GM12892 (cell line): ENCODE measurements at regions not wholly inside any gene's neighbourhood (a gene's known extent, or its start where the extent isn't known, plus 50 kb on each side); places are given as distances from the start of the nearest gene placed in this dataset.

ENCODE experiments used
- DNase-seq: peaks from one replicate; pipeline ENCODE4 v3.0.0; 2011; ENCODE audit not compliant: insufficient read length
- FAIRE-seq: peaks from 2 replicates; lab custom pipeline; 2011; peaks lifted over from hg19 to GRCh38; lab: Jason Lieb, UNC
- POLR2A ChIP-seq: IDR thresholded peaks from 2 replicates; pipeline ENCODE4 v1.6.1; 2011; ENCODE audit warnings: low read depth, low read length, control low read depth
- POLR2AphosphoS5 ChIP-seq: IDR thresholded peaks from 2 replicates; pipeline ENCODE4 v1.6.1; 2011; ENCODE audit warnings: low read depth, low read length, control low read depth
- TAF1 ChIP-seq: IDR thresholded peaks from 2 replicates; pipeline ENCODE4 v1.6.1; 2011; ENCODE audit warnings: low read depth, mild to moderate bottlenecking, control low read depth, low read length, borderline replicate concordance

DNA sequence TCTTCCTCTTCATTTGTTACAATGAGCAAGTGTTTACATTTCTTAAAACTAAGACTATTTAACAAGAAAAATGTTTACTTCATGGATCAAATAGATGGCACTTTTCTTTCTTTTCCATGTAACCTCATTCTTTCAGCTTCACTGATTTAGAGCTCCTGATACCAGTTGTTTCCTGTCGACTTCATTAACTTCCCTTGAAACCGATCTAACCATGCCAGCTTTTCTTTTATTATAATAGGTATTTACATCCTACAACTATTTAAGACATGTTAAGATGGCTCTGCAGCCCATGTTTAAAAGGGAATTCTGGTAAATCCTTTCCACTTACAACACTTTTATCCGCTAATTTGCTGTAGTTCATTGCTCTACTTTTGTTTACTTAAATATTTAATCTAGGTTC, 107.3 kb upstream of the DCN start:
- FAIRE-seq = no peak
- no peak for DNase-seq
- TF ChIP-seq TAF1 = no peak
- TF ChIP-seq POLR2A = no peak
- TF ChIP-seq POLR2AphosphoS5 = no peak

DNA sequence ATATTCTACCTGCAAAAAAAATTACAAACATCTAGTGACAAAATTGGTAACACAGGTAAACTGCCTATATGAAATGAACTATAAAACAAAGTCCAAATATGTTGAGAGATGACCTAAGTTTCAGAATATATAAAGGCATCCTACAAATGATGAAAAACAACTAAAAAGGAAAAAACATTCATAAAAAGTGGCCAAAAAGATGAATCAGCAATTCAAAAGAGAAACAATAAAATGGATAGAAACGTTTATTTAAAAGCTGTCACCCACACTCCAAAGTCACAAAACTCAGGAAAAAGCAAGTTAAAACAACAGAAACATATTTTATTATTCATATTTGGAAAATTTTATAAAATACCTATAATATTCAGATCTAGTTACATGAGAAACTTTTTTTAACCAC, 106.5 kb upstream of the DCN start:
- no peak for TF ChIP-seq POLR2AphosphoS5
- TF ChIP-seq TAF1 = no peak
- no peak for TF ChIP-seq POLR2A
- no peak for DNase-seq
- no peak for FAIRE-seq

DNA sequence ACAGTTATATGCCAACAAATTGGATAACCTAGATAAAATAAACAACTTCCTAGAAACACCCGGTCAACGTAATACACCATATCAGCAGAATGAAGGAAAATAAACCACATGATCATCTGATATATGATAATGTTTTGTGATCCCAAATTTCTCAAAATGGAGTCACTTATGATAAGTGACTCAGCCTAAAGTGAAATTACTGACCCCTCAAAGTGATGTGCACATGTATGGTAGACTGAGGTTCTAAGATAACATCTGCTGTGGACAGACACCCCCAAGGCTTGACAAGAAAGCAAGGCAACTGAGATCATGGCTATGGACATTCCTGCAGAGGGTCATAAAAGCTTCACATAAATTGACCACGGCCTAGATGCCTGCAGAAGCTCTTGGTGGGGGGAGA, 105.1 kb upstream of the DCN start:
- DNase-seq (no peak), FAIRE-seq (no peak)
- TF ChIP-seq POLR2A (no peak), POLR2AphosphoS5 (no peak), TAF1 (no peak)

DNA sequence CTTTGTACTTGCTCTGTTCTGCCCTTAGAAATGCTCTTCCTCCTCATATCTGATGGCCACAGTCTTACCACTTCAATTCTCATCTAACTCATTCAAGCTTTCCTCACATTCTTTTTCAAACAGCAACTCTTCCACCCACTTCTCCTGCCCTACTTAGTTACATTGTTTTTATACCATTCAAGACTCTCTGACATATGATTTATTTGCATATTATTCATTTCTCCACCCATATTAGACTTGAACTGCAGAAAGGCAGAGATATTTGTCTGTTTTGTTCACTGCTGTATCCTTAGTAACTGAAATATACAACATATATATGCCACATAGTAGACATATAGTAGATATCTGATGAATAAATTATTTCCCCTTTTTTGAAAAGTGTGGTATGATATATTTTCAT, 95.5 kb upstream of the DCN start:
- DNase-seq (no peak), FAIRE-seq (no peak)
- no peak for TF ChIP-seq POLR2A
- TF ChIP-seq POLR2AphosphoS5 = no peak
- no peak for TF ChIP-seq TAF1

DNA sequence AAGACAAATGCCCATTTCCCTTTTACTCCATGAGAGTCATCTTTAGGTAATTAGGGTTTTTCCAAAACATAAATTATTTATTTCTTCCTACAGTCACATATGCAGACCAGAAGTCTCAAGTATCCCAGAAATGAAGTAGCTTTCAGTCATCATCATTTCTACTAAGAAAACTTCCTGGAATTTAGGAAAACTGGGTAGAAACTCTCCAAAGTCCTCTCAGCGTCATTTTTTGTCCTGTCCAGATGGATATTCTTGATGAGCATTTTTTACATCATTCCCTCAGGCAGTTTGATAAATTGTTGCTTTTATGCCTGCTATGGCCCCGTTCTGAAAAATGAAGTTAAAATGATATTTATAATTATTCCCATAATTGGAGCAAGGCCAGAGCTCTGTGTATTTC, 93.9 kb upstream of the DCN start:
- FAIRE-seq (no peak), DNase-seq (no peak)
- no peak for TF ChIP-seq TAF1
- no peak for TF ChIP-seq POLR2A

DNA sequence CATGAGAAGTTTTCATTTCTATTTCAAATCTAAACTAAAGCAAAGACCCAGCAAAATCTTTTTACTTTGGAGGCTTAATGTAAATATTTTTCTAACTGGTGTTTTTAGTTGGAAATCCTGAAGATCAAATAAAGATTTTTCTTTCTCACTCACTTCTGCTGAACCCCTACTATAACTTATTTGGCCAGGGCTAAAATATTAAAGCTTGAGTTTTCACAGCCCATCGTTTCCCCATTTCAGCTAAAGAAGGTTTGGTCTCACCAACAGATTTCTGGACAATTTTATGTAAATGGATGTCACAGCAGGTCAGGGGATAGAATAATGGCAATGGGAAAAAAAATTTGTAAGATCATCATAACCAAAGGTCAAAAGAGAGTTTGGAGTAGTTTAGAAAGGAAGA, 92.7 kb upstream of the DCN start:
- DNase-seq = no peak
- no peak for TF ChIP-seq POLR2A
- FAIRE-seq = no peak

DNA sequence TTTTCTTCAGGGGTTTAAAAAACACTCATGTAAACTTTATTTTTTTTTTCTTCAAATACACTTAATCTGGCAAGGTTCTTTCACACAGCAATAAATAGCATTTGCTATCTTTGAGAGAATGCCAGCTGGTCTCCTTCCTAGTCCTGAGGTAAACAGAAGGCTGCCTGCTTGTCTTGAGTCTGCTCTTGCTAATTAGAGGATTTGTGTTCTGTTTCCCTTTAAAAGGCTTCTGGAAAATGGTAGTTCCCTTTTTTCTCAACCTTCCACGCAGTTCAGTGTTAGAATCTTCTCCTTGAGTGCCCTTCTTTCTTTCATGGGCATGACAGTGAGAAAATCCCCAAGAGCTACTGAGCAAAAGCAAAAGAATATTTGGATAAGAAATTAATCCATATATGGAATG, 92.3 kb upstream of the DCN start:
- FAIRE-seq (no peak), DNase-seq (no peak)
- TF ChIP-seq POLR2A = no peak

DNA sequence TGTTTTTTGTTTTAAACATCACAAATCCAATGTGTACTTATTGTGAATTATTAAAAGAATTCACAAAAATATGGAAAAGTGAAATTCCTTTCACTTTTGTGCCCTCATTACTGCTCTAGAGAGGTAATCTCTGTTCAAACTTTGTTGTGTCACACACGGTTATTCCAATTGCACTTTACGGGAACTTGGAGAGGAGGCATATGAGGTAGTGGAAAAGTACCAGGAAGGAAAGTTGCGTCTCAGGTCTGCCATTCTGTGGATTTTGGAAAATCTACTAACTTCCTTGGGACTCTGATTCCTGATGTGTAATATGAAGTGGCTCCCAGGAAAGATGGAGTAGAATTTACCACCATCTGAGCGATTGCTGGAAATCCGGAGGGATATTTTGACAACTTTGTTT, 90.9 kb upstream of the DCN start:
- no peak for TF ChIP-seq TAF1
- TF ChIP-seq POLR2A = no peak
- no peak for TF ChIP-seq POLR2AphosphoS5
- no peak for FAIRE-seq

DNA sequence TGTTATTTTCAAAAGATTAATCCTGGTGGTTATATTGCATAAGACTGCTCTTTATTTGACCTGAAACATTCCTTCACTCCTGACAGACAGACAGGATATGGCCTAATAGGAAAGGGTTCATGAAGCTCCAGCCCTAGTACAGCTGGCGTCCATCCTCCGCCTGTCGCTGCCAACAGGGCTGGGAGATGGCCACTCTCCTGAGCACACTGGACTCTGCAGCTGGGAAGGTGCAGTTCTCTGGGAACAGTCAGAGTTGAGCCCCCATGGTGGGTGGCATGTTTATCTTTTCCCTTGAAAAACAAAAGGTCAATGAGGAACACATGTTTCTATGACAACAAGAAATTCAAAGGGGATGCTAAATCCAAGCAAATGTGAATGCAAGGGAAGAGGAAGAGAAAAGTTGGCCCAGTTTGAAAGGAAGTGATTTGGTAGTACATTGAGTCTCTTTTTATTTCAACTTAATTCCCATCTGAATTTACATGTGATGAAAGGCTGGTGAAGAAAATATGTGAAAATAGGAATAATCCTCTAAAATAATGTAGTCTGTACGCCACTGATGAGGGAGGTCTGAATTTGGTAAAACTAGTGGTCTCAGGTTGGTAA, 89.9 kb upstream of the DCN start:
- DNase-seq (no peak), FAIRE-seq (no peak)
- TF ChIP-seq TAF1 = no peak
- TF ChIP-seq POLR2A = no peak
- TF ChIP-seq POLR2AphosphoS5 = no peak

More for the DNA sequence above, 90.9 kb upstream of the DCN start:
- no peak for DNase-seq

DNA sequence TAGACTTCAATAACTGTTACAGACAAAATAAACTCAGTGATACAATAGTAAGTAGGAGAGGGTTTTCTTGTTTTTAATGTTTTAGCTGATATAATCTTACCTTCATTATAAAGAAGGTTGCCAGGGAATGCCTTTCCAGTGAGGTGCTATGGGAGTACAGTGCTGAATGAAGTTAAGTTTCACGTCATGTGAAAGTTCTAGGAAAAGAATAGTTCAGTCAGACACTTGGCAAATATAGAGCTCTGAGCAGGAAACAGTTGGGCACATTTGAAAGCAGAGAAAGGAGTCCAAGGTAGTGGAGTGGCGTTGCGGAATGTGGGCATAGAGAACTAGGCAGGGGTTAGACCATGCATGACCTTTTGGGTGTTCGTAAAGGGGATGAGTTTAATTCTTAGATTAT, 88.6 kb upstream of the DCN start:
- no peak for DNase-seq
- TF ChIP-seq POLR2A (no peak), TAF1 (no peak), POLR2AphosphoS5 (no peak)
- no peak for FAIRE-seq

DNA sequence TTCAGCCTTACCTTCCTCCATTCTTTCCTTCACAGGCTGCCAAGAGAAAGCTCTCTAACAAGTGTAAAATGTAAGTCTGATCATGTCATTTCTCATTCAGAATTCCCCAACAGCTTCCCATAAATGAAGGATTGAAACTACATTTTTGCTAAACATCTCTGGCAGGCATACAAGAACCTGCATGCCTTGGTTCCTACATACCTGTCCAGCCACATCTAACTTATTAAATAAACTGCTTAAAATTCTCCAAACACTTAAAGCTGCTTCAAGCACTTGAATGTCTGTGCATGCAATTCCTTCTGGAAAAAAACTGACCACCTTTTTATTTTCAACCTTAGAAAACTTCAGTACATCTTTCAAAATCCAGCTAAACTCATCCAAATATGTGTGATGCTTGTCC, 84.4 kb upstream of the DCN start:
- FAIRE-seq = no peak
- TF ChIP-seq TAF1 = no peak
- TF ChIP-seq POLR2A = no peak
- TF ChIP-seq POLR2AphosphoS5 = no peak
- no peak for DNase-seq

DNA sequence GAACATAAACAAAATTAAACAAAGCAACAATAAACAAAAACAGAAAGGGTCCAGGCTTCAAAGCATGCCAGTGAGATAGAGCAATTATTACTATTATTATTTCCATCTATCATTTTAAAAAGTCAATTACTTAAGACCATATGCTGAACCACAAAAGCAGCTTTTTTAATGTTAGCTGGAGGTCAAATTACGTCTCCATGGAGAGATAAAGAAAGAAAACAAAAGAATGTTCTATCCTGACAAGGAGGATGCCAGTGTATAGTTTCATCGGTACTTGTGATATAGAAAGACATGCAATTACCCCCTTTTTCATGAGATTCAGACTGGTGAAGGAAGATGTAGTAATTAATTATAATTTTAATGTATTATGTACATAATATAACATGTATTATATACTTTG, 81.6 kb upstream of the DCN start:
- TF ChIP-seq POLR2AphosphoS5 = no peak
- no peak for TF ChIP-seq POLR2A
- TF ChIP-seq TAF1 = no peak
- FAIRE-seq (no peak), DNase-seq (no peak)

DNA sequence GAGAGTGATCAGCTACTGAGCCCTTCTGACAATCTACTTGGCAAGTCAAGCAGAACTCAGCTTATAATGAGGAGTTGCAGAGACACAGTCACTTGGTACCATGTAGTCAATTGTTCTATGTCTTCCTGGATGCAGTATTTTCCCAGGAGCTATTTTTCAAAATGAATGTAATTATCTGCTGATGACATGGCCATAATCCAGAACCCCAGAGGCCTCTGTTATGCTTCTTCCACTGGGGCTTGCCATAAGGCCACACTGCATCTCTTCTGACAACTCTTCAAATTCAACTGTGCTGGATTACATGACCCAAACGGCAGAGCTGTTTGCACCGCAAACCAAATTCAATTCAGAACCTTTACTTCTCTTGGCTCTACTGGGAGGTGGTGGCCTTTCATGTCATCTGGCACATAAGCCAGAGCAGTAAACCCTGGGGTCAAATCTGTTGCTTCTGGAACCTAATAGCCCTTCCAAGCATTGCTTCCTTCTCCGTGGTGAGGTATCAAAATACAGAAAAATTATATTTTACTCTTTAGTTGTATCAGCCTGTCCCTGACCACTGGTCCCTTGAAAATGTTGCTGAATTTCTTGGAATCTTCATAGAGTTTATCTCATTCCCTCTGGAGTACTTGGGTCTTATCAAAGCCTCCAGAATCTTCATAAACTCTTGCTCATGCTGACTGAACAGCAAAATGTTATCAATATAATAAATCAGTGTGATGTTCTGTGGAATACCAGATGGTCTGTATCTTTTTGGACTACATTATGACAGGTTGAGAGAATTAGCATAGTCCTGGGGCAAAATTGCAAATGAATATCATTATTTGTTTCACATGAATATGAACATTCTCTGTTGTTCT, 79.4 kb upstream of the DCN start:
- no peak for FAIRE-seq
- no peak for DNase-seq
- TF ChIP-seq POLR2AphosphoS5 (no peak), TAF1 (no peak), POLR2A (no peak)
